Breast epithelium (tissue), 4 donors: ENCODE measurements at regions not wholly inside any gene's neighbourhood (a gene's known extent, or its start where the extent isn't known, plus 50 kb on each side); places are given as distances from the start of the nearest gene placed in this dataset.

Experiments
- DNase-seq, 2 donors: peaks; one replicate each; pipeline ENCODE4 v3.0.0-alpha.2; 2019; ENCODE audit warnings: low spot score in 2 of 2
- H3K27ac ChIP-seq, 2 donors: fragments of 200-600 bp; sonication (generic) in 1 of 2; one replicate each; pipeline ENCODE4 v1.5.1; 2016 to 2019; ENCODE audit warnings: mild to moderate bottlenecking in 1 of 2
- H3K27me3 ChIP-seq, 2 donors: fragments of 200-600 bp; sonication (generic) in 1 of 2; one replicate each; pipeline versions ENCODE4 v1.5.1 to v1.6.0; 2017 to 2019; ENCODE audit warnings: control low read depth in 1 of 2, mild to moderate bottlenecking in 1 of 2
- H3K36me3 ChIP-seq: fragments of 200-600 bp; one replicate; pipeline ENCODE4 v1.5.1; 2019
- H3K4me1 ChIP-seq, 2 donors: fragments of 200-600 bp; sonication (generic); one replicate each; pipeline ENCODE4 v1.5.1; 2016 to 2019; ENCODE audit warnings: control low read depth in 1 of 2
- H3K4me3 ChIP-seq, 3 donors: fragments of 200-600 bp; sonication (generic); 1 replicate in 2 of 3; 2 replicates in 1 of 3; pipeline ENCODE4 v1.5.1; 2016 to 2019; ENCODE audit warnings: mild to moderate bottlenecking in 3 of 3, moderate library complexity in 2 of 3
- H3K9me3 ChIP-seq, 2 donors: fragments of 200-600 bp; sonication (generic) in 1 of 2; one replicate each; pipeline ENCODE4 v1.5.1; 2016 to 2019; ENCODE audit warnings: control low read depth in 1 of 2
- POLR2A ChIP-seq: fragments of 450-650 bp; IDR thresholded peaks from one replicate; pipeline ENCODE4 v1.6.1; 2016; ENCODE audit warnings: antibody characterized with exemption, mild to moderate bottlenecking, moderate library complexity
- POLR2AphosphoS5 ChIP-seq, 3 donors: sonication (generic); formaldehyde crosslinking; IDR thresholded peaks; one replicate each; pipeline ENCODE4 v1.6.1; 2017; ENCODE audit warnings: antibody characterized with exemption in 3 of 3
- intact Hi-C: fragments of 100-400 bp; cut with DNase I; formaldehyde crosslinking; loops from one replicate; pipeline ENCODE4 v1.15.1; 2023; ENCODE audit warnings: low total_unique reads
- TF ChIP-seq, protein P1 (sequence below), 3 donors: fragments of 450-650 bp; IDR thresholded peaks; one replicate each; pipeline ENCODE4 v1.5.1; 2016 to 2017; ENCODE audit warnings: antibody characterized with exemption in 3 of 3, mild to moderate bottlenecking in 3 of 3, moderate library complexity in 3 of 3

DNA sequence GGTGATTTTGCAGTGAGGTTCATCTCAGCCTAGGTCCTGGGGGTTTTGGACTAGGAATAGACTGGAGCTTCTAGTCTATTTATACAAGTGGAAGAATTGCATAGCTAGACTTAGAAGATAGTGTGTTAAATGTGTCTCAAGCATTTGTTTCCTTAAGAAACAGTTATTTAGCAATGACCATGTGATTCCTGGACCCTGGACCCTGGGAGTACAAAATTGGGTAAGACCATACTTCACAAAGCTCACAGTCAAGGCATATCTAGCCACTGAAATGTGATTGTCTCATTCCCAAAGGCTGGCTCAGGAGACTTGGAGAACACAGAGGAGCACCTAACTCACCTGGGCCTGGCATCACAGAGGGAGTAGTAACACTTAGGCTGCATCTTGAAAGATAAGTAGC is 754.5 kb downstream of the SATB2 start:
- no peaks in the 10 kb centered on the region for H3K27me3 ChIP-seq
- no peaks in the 10 kb centered on the region for H3K36me3 ChIP-seq
- no peaks in the 10 kb centered on the region for H3K9me3 ChIP-seq
- TF ChIP-seq POLR2AphosphoS5 (IDR thresholded peaks at IDR 0.05): no peak
- TF ChIP-seq POLR2A: no peak
- TF ChIP-seq, protein P1, sequence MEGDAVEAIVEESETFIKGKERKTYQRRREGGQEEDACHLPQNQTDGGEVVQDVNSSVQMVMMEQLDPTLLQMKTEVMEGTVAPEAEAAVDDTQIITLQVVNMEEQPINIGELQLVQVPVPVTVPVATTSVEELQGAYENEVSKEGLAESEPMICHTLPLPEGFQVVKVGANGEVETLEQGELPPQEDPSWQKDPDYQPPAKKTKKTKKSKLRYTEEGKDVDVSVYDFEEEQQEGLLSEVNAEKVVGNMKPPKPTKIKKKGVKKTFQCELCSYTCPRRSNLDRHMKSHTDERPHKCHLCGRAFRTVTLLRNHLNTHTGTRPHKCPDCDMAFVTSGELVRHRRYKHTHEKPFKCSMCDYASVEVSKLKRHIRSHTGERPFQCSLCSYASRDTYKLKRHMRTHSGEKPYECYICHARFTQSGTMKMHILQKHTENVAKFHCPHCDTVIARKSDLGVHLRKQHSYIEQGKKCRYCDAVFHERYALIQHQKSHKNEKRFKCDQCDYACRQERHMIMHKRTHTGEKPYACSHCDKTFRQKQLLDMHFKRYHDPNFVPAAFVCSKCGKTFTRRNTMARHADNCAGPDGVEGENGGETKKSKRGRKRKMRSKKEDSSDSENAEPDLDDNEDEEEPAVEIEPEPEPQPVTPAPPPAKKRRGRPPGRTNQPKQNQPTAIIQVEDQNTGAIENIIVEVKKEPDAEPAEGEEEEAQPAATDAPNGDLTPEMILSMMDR (IDR thresholded peaks at IDR 0.05): no peak
- no peak overlapping the region for H3K27ac ChIP-seq
- intact Hi-C loops: no loop called here
- no peak for DNase-seq
- no peaks in the 10 kb centered on the region for H3K4me1 ChIP-seq
- H3K4me3 ChIP-seq: no peak overlapping the region

DNA sequence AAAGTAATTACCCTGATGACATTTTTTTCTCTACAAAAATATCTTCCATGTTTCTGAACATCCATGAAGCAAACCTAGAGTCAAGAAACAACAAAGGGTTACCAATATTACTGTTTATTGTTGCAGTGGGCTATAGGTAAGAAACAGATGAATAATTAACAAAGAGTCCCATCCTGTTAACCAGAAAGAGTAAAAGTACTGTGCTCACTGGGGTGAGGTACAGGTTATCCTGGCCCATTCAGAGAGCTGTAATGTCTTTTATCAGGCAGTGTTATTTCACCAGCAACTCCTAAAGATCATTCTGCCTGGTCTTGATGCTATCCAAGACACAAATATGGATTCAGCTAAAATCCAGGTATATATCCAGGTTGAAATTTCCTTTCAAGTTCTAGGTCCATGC is 754.9 kb downstream of the SATB2 start:
- no peak overlapping the region for H3K4me3 ChIP-seq
- H3K4me1 ChIP-seq: no peaks in the 10 kb centered on the region
- intact Hi-C loops: no loop called here
- H3K9me3 ChIP-seq: no peaks in the 10 kb centered on the region
- no peak for DNase-seq
- H3K27ac ChIP-seq: no peak overlapping the region
- H3K36me3 ChIP-seq: no peaks in the 10 kb centered on the region
- TF ChIP-seq POLR2A (no peak), POLR2AphosphoS5 (IDR thresholded peaks at IDR 0.05) (no peak)
- TF ChIP-seq, protein P1 (IDR thresholded peaks at IDR 0.05): no peak
- no peaks in the 10 kb centered on the region for H3K27me3 ChIP-seq

DNA sequence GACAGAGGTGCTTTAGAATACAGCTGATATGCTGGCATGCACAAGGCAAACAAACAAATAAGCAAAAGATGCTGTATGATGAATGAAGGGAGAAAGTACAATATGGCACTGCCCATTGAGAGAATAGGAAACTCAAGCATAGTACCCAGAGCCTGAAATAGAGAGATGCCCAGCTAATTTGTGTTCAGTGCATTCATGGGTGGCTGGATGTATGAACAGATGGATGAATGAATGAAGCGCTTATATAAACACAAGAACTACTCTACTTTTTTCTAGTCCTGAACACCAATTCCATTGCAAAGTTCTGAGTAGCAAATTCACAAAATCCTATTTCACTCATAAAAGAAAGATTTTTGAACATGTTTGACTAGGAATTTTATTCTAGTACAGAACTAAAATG is 756.3 kb downstream of the SATB2 start:
- DNase-seq: no peak
- TF ChIP-seq POLR2AphosphoS5 (IDR thresholded peaks at IDR 0.05) (no peak), POLR2A (no peak)
- TF ChIP-seq, protein P1 (IDR thresholded peaks at IDR 0.05): no peak
- no peaks in the 10 kb centered on the region for H3K4me1 ChIP-seq
- no peaks in the 10 kb centered on the region for H3K9me3 ChIP-seq
- no peak overlapping the region for H3K4me3 ChIP-seq
- H3K27me3 ChIP-seq: no peaks in the 10 kb centered on the region
- intact Hi-C loops: no loop called here
- no peak overlapping the region for H3K27ac ChIP-seq
- no peaks in the 10 kb centered on the region for H3K36me3 ChIP-seq

DNA sequence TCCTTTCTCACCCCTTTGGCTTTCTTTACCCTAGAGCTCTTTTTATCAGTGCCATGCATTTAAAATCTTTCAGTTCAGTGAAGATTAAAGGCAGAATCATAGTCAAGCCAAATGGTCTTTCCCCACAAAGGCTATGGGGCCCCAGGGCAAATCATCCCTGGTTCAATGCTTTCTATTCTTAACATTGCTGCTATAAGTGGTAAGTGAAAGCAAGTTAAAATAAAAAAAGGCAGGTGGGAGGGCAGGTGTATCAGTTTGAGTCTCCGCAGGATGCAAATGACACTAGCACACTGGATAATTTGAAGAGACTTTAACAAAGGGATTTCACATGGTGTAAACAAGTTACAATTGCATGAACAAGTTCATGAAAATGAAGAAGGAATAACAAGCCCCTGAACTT is 757.4 kb downstream of the SATB2 start:
- intact Hi-C loops: no loop called here
- Histone ChIP-seq H3K4me1 (no peaks in the 10 kb centered on the region), H3K27ac (no peak overlapping the region), H3K4me3 (no peak overlapping the region), H3K27me3 (no peaks in the 10 kb centered on the region), H3K36me3 (no peaks in the 10 kb centered on the region), H3K9me3 (no peaks in the 10 kb centered on the region)
- no peak for DNase-seq
- TF ChIP-seq POLR2A (no peak), POLR2AphosphoS5 (IDR thresholded peaks at IDR 0.05) (no peak)
- TF ChIP-seq, protein P1 (IDR thresholded peaks at IDR 0.05): no peak

DNA sequence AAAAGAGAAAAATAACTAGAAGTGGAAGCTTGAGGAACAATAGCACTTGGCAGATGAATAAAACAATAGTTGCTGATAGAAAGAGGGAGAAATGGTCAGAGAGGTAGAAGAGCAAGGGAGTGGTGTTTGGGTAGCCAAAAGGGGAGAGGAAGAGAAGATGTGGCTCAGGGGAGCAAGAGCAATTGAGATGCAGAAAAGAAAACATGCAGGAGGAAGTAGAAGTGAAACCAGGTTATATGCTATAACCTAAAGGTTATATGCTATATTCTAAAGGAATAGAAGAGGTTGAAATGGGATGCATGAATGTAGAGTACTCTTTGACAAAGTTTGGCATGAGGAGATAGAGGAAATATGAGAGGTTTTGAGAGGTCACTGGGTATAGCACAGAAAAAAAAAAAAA is 759.5 kb downstream of the SATB2 start:
- H3K4me1 ChIP-seq: no peaks in the 10 kb centered on the region
- no peak overlapping the region for H3K4me3 ChIP-seq
- no peaks in the 10 kb centered on the region for H3K27me3 ChIP-seq
- no peaks in the 10 kb centered on the region for H3K36me3 ChIP-seq
- H3K9me3 ChIP-seq: no peaks in the 10 kb centered on the region
- no peak overlapping the region for H3K27ac ChIP-seq
- no peak for DNase-seq
- intact Hi-C loops: no loop called here
- TF ChIP-seq POLR2AphosphoS5 (IDR thresholded peaks at IDR 0.05) (no peak), POLR2A (no peak)
- TF ChIP-seq, protein P1 (IDR thresholded peaks at IDR 0.05): no peak
